MCF 10A (cell line): ENCODE measurements at regions not wholly inside any gene's neighbourhood (a gene's known extent, or its start where the extent isn't known, plus 50 kb on each side); places are given as distances from the start of the nearest gene placed in this dataset.

Source experiments
- BruUV-seq: library from RNA; stranded (reverse); fragments of 400-500 nt; replicated peaks from 2 replicates; lab custom pipeline; 2021; lab: Mats Ljungman, UMichigan
- CTCF ChIA-PET: fragments of 300-600 bp; sonication (Branson Sonifier 250); formaldehyde crosslinking; extraction: SDS; loops from one replicate; lab custom pipeline; 2021; ENCODE audit warnings: antibody characterized with exemption, inconsistent platforms; lab: Yijun Ruan, JAX
- POLR2A ChIA-PET: fragments of 300-600, 350-650 bp; sonication (Branson Sonifier 250); formaldehyde crosslinking; extraction: SDS; loops from one replicate; lab custom pipeline; 2020; ENCODE audit warnings: antibody characterized with exemption, inconsistent platforms; lab: Yijun Ruan, JAX
- DNase-seq: peaks from one replicate; pipeline ENCODE4 v3.0.0-alpha.2; 2018; ENCODE audit not compliant: unreplicated experiment
- H3K27ac Mint-ChIP-seq: one replicate; pipeline ENCODE4 v1.8.0; 2022; ENCODE audit warnings: mild to moderate bottlenecking, low read depth, mixed read lengths; ENCODE audit not compliant: unreplicated experiment
- H3K27me3 Mint-ChIP-seq: one replicate; pipeline ENCODE4 v1.8.0; 2022; ENCODE audit warnings: mixed read lengths; ENCODE audit not compliant: insufficient read depth, unreplicated experiment
- H3K36me3 Mint-ChIP-seq: one replicate; pipeline ENCODE4 v1.8.0; 2022; ENCODE audit warnings: mild to moderate bottlenecking, moderate library complexity, mixed read lengths; ENCODE audit not compliant: insufficient read depth, unreplicated experiment
- H3K4me1 Mint-ChIP-seq: one replicate; pipeline ENCODE4 v1.8.0; 2022; ENCODE audit warnings: mixed read lengths; ENCODE audit not compliant: insufficient read depth, unreplicated experiment
- H3K4me3 Mint-ChIP-seq: one replicate; pipeline ENCODE4 v1.8.0; 2022; ENCODE audit warnings: mild to moderate bottlenecking, moderate library complexity, mixed read lengths; ENCODE audit not compliant: unreplicated experiment
- H3K9me3 Mint-ChIP-seq: one replicate; pipeline ENCODE4 v1.8.0; 2022; ENCODE audit warnings: mixed read lengths; ENCODE audit not compliant: unreplicated experiment
- CTCF ChIP-seq: fragments of 200-600 bp; IDR thresholded peaks from one replicate; pipeline ENCODE4 v1.8.0; 2022; ENCODE audit warnings: antibody characterized with exemption, mild to moderate bottlenecking; ENCODE audit not compliant: unreplicated experiment
- intact Hi-C: fragments of 100-400 bp; cut with micrococcal nuclease; formaldehyde crosslinking; loops from 2 replicates; pipeline ENCODE4 v1.14.1; 2022

GRCh38 chr11:116329354-116330090, 443.3 kb downstream of the BUD13 start:
- no peak for DNase-seq
- BruUV-seq: no TSS peak
- ChIA-PET POLR2A (interaction anchor here (0.6 kb wide), 1 partner anchor 24 kb away, joined by 3 read pairs; no protein-coding TSS in a partner anchor), CTCF (no interaction called here)
- no peaks in the 10 kb centered on the region for H3K36me3 Mint-ChIP-seq
- no peak overlapping the region for H3K4me3 Mint-ChIP-seq
- H3K4me1 Mint-ChIP-seq: no peaks in the 10 kb centered on the region
- H3K27me3 Mint-ChIP-seq: no peaks in the 10 kb centered on the region
- peaks cover 37% of the 10 kb centered on the region for H3K9me3 Mint-ChIP-seq
- intact Hi-C loops: no loop called here
- no peak for TF ChIP-seq CTCF
- H3K27ac Mint-ChIP-seq: no peak overlapping the region

GRCh38 chr11:116328851-116329250, 443.9 kb downstream of the BUD13 start:
- no peak overlapping the region for H3K27ac Mint-ChIP-seq
- no peaks in the 10 kb centered on the region for H3K27me3 Mint-ChIP-seq
- CTCF ChIA-PET: no interaction called here

GRCh38 chr11:116328391-116328790, 444.4 kb downstream of the BUD13 start:
- intact Hi-C loops: no loop called here
- no TSS peak for BruUV-seq
- Mint-ChIP-seq H3K4me3 (no peak overlapping the region), H3K9me3 (peaks cover 26% of the 10 kb centered on the region), H3K4me1 (no peaks in the 10 kb centered on the region), H3K36me3 (no peaks in the 10 kb centered on the region), H3K27me3 (no peaks in the 10 kb centered on the region), H3K27ac (no peak overlapping the region)
- CTCF ChIA-PET: no interaction called here
- no peak for TF ChIP-seq CTCF
- no peak for DNase-seq
- POLR2A ChIA-PET: no interaction called here

More at GRCh38 chr11:116328851-116329250, 443.9 kb downstream of the BUD13 start:
- Mint-ChIP-seq H3K36me3 (no peaks in the 10 kb centered on the region), H3K4me1 (no peaks in the 10 kb centered on the region), H3K9me3 (peaks cover 30% of the 10 kb centered on the region), H3K4me3 (no peak overlapping the region)
- POLR2A ChIA-PET: interaction anchor here (0.6 kb wide), 1 partner anchor 23 kb away, joined by 3 read pairs; no protein-coding TSS in a partner anchor
- no TSS peak for BruUV-seq
- TF ChIP-seq CTCF: no peak
- intact Hi-C loops: no loop called here
- DNase-seq: no peak

- ChIA-PET POLR2A (no interaction called here), CTCF (interaction anchor here (0.6 kb wide), 1 partner anchor 142 kb away, joined by 3 read pairs; no protein-coding TSS in a partner anchor)
- DNase-seq: no peak
- intact Hi-C loops: no loop called here
- no peaks in the 10 kb centered on the region for H3K36me3 Mint-ChIP-seq
- H3K27me3 Mint-ChIP-seq: no peaks in the 10 kb centered on the region
- TF ChIP-seq CTCF: no peak
- H3K9me3 Mint-ChIP-seq: peaks cover 18% of the 10 kb centered on the region
- H3K27ac Mint-ChIP-seq: no peak overlapping the region
- no peaks in the 10 kb centered on the region for H3K4me1 Mint-ChIP-seq
- BruUV-seq: no TSS peak
- no peak overlapping the region for H3K4me3 Mint-ChIP-seq
These were observed 446.6 kb downstream of the BUD13 start for GRCh38 chr11:116326146-116326545.
